DMS53 treated with DMSO at 0.1 percent for 48 hours (cell line): ENCODE measurements at regions not wholly inside any gene's neighbourhood (a gene's known extent, or its start where the extent isn't known, plus 50 kb on each side); places are given as distances from the start of the nearest gene placed in this dataset.

Experiments used
- DNase-seq: peaks from one replicate; lab custom pipeline; 2025; ENCODE audit not compliant: unreplicated experiment; lab: John Stamatoyannopoulos, UW

DNA sequence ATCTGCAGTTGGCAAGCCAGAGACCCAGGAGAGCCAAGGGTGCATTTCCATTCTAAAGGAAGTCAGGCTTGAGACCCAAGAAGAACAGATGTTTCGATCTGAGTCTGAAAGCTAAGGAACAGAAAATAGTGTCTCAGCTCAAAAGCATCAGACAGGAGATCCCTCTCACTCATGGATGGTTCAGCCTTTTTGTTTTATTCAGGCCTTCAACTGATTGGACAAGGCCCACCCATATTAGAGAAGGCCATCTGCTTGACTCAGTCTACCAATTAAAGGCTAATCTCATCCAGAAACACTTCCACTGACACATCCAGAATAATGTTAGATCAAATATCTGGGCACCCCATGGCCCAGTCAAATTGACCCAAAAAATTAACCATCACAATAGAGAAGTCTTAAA is 255.0 kb downstream of the TXNL1 start:
- DNase-seq: no peak

- DNase-seq: no peak
Observed at GRCh38 chr18:56382541-56382940, 255.9 kb downstream of the TXNL1 start.

DNA sequence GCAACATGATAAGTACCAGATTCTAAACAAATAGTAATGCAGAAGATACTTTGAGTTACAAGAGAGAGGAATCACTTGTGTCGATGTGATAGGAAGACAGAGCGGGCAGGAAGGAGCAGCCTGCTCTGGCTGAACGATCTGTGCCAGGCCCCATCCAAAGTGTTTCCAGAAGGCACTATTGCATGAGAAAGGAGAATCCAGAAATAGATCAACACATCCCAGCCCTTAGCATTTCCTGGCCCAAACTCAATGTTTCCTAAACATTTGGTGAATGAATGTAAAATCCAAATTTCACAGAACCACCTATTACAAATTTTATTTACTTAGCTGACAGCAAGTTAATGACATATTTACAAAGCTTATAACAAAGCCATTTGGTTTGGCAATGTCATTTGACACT is 257.2 kb downstream of the TXNL1 start:
- DNase-seq: no peak

GRCh38 chr18:56380685-56381084 is 257.7 kb downstream of the TXNL1 start:
- no peak for DNase-seq

- DNase-seq: no peak
Observed at GRCh38 chr18:56379256-56379655, 259.1 kb downstream of the TXNL1 start.

- no peak for DNase-seq
Observed at GRCh38 chr18:56377231-56377630, 261.2 kb downstream of the TXNL1 start.

GRCh38 chr18:56374007-56374655 is 264.3 kb downstream of the TXNL1 start:
- no peak for DNase-seq

DNA sequence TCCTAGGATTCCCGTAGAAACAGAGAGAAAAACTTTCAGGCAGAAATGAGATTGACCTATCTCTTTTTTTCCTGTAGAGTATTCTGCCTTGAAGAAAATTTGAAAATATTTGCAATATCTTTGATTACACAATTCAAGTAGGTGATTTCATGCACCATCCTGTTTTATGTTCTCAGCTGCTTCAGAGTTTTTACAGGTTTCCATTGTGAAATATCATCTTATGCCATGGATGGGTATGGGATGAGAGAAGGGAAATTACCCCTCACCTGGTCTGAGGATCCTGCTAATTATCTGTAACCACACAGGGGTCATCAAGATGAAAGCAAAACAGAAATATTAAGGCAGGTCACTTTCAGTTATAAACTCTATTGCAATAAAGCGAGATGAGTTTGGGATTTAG is 264.8 kb downstream of the TXNL1 start:
- DNase-seq: no peak

- no peak for DNase-seq
Observed at GRCh38 chr18:56368066-56368465, 270.3 kb downstream of the TXNL1 start.

DNA sequence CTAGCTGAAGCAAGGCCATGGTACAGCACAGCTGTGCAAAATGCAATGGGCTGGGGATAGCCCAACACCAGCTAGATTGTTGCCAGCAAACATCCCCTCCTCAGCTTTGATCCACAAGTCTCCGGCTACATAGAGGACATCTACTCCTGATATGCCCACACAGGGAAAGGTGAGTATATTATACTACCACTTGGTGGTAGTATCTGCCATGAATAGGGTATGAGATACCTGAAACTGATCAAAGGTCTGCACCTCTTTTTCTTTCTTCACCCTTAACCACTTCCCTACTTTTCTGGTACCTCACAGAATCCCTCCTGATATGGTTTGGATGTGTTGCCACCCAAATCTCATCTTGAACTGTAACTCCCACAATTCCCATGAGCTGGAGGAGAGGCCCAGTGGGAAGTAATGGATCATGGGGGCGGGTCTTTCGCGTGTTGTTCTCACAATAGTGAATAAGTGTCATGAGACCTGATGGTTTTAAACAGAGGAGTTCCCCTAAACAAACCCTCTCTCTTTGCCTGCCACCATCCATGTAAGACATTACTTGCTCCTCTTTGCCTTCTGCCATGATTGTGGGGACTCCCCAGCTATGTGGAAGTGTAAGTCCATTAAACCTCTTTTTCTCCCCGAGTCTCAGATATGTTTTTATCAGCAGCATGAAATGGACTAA is 279.6 kb downstream of the TXNL1 start:
- DNase-seq: no peak

DNA sequence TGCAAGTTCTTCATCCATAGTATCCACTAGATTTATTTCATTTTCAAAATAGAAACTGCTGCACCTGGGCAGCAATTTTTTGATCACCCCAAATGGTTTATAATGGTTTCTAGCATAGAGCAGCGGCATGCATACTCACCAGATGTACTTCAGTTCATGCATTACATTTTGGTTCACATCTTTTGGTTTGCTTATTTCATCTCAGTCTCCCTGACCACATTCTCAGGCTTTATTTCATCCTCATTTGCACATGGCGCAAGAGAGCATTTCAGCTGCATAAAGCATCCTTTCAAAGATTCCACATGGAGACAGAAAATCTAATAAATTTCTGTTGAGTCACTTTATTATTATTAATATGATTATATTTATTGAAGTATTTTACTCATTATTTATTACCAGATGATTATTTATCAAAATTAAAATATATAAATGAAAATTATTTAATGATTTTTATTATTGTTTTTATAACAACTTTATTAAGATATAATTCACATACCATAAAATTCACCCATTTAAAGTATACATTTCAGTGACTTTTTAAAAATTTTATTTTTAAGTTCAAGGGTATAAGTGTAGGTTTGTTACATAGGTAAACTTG is 284.6 kb downstream of the TXNL1 start:
- DNase-seq: no peak

GRCh38 chr18:56351911-56352500 is 286.4 kb downstream of the TXNL1 start:
- DNase-seq: no peak

- DNase-seq: no peak
Observed at GRCh38 chr18:56337507-56337906, 300.9 kb downstream of the TXNL1 start.

DNA sequence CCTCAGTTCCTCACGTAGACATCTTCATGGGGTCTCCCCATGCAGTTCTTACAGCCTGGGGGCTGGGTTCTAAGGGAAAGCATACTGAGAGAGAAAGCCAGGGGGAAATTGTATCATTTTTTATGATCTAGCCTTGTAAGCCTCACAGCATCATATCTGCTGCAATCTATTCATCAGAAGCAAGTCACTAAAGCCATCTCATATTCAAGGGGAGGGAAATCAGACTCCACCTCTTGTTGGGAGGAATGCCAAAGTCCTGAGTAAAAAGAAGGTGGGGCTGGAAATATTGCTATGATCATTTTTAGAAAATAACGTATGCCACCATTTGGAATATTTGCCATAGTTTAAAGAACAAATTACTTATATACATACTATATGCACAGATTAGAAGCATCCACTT is 304.6 kb downstream of the TXNL1 start:
- DNase-seq: no peak

GRCh38 chr18:56333146-56333545 is 305.2 kb downstream of the TXNL1 start:
- no peak for DNase-seq

GRCh38 chr18:56332371-56332770 is 306.0 kb downstream of the TXNL1 start:
- DNase-seq: no peak

GRCh38 chr18:56330366-56331110 is 307.9 kb downstream of the TXNL1 start:
- no peak for DNase-seq

DNA sequence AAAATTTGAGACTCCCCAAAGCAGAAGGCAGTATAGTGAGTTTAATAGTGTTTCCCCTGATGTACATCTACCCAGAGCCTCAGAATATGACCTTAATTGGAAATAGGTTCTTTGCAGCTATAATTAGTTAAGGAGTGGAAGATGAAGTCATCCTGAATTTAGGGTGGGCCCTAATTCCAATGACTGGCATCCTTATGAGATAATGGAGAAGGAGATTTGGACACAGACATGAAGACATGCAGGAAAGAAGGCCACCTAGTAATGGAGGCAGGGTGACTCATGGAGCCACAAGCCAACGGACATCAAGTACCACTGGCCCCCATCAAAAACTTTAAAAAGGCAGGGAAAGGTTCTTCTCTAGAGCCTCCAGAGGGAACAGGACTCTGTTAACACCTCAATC is 308.9 kb downstream of the TXNL1 start:
- DNase-seq: no peak

GRCh38 chr18:56327191-56327885 is 311.1 kb downstream of the TXNL1 start:
- DNase-seq: no peak

- DNase-seq: no peak
Observed at GRCh38 chr18:56326336-56327072, 311.9 kb downstream of the TXNL1 start.
